ENCODE measurements at regions not wholly inside any gene's neighbourhood (a gene's known extent, or its start where the extent isn't known, plus 50 kb on each side); places are given as distances from the start of the nearest gene placed in this dataset.

GRCh38 chr10:21264271-21264670, 261.2 kb downstream of the SKIDA1 start:
- no peak for TF ChIP-seq CTCF (IDR thresholded peaks at IDR 0.05; ENCODE audit: borderline replicate concordance, extremely low read depth, low read length, poor library complexity, severe bottlenecking)
- TF ChIP-seq EZH2 (IDR thresholded peaks at IDR 0.05; ENCODE audit: borderline replicate concordance, low read depth, low read length, severe bottlenecking), result no peak

Data from DND-41 (cell line).